ENCODE measurements at regions not wholly inside any gene's neighbourhood (a gene's known extent, or its start where the extent isn't known, plus 50 kb on each side); places are given as distances from the start of the nearest gene placed in this dataset.

- Mint-ChIP-seq H3K4me1 (peaks cover 15 to 19% of the 10 kb centered on the region in 2 experiments), H3K9me3 (no peaks in the 10 kb centered on the region), H3K4me3 (no peak overlapping the region), H3K36me3 (ENCODE audit: insufficient read depth in 1 of 3, low read depth in 3 of 3) (no peaks in the 10 kb centered on the region), H3K27ac (peak overlapping the region in 1 of 3 experiments; percentile 40; a peak in 2 of 7 replicates), H3K27me3 (ENCODE audit: low read depth) (no peaks in the 10 kb centered on the region)
- no peaks in the 10 kb centered on the region for H3K23me2 ChIP-seq (ENCODE audit: insufficient read length, low read depth, low read length, poor library complexity, severe bottlenecking)
- no peaks in the 10 kb centered on the region for H3K79me2 ChIP-seq (ENCODE audit: insufficient read depth, low read length)
- no peak overlapping the region for H3K4ac ChIP-seq (ENCODE audit: low read depth, low read length)
- no peak overlapping the region for H3K27ac ChIP-seq (ENCODE audit: insufficient read length, low read depth, low read length)
- no peak overlapping the region for H3K4me2 ChIP-seq (ENCODE audit: insufficient read depth, insufficient read length, low read length)
- H3K56ac ChIP-seq (ENCODE audit: insufficient read length, low read depth, low read length), result no peak overlapping the region
- no peak overlapping the region for H2BK20ac ChIP-seq (ENCODE audit: low read depth, low read length, poor library complexity, severe bottlenecking)
- no CpG with 5 or more reads among the region's 2 CpGs for WGBS (ENCODE audit: extremely low coverage, insufficient read length, low lambda C conversion rate)
- H2BK120ac ChIP-seq (ENCODE audit: low read depth, low read length, poor library complexity, severe bottlenecking), result no peak overlapping the region
- H3T11ph ChIP-seq (ENCODE audit: low read length), result no peak overlapping the region
- H2BK15ac ChIP-seq (ENCODE audit: low read depth, low read length), result no peak overlapping the region
- H3K27me3 ChIP-seq (ENCODE audit: insufficient read depth, low read length), result no peaks in the 10 kb centered on the region
- no peak for DNase-seq
- no peak overlapping the region for H4K8ac ChIP-seq (replicated peaks; ENCODE audit: insufficient read length, low read depth, low read length)
- H3K23ac ChIP-seq (ENCODE audit: insufficient read length, low read depth, low read length), result no peak overlapping the region
- no peaks in the 10 kb centered on the region for H3K79me1 ChIP-seq (ENCODE audit: insufficient read depth, low read depth, low read length, poor library complexity, severe bottlenecking)
- H2AK5ac ChIP-seq (ENCODE audit: insufficient read length, low read length), result no peak overlapping the region
- no peaks in the 10 kb centered on the region for H4K20me1 ChIP-seq (ENCODE audit: control insufficient read depth, insufficient read depth, insufficient read length)
- no peak overlapping the region for H3K9ac ChIP-seq (ENCODE audit: extremely low read depth, insufficient read length, low read length)
- H4K5ac ChIP-seq (ENCODE audit: insufficient read length, low read depth, low read length), result no peak overlapping the region
- H2AFZ ChIP-seq (ENCODE audit: low read length), result no peak overlapping the region
- H3K18ac ChIP-seq (ENCODE audit: insufficient read length, low read depth, low read length), result no peak overlapping the region
- H2BK5ac ChIP-seq (ENCODE audit: insufficient read length, low read length), result no peak overlapping the region
- TF ChIP-seq CTCF (conservative IDR thresholded peaks at IDR 0.05), result no peak
- peaks cover 5% of the 10 kb centered on the region; the same call in 1 of the 2 replicates for H3K4me1 ChIP-seq (ENCODE audit: insufficient read depth, low read length)
- no peak overlapping the region for H4K91ac ChIP-seq (ENCODE audit: insufficient read length, low read depth, low read length)
- no peaks in the 10 kb centered on the region for H3K9me3 ChIP-seq (ENCODE audit: control insufficient read depth, low read depth, low read length)
- H2BK12ac ChIP-seq (ENCODE audit: insufficient read length, low read depth, low read length), result no peak overlapping the region
- no peak overlapping the region for H3K14ac ChIP-seq (ENCODE audit: insufficient read depth, low read length)
These were observed 150.0 kb downstream of the BTBD3 start for GRCh38 chr20:12067686-12068085.
